ENCODE measurements at regions not wholly inside any gene's neighbourhood (a gene's known extent, or its start where the extent isn't known, plus 50 kb on each side); places are given as distances from the start of the nearest gene placed in this dataset.

GRCh38 chr11:19598876-19599486, 113.7 kb upstream of the NAV2 start:
- DNase-seq (ENCODE audit: low spot score), result no peak
- intact Hi-C loops (cut with DNase I), result loop anchor here (5.0 kb wide), 1 partner anchor 42 kb away; no protein-coding TSS in a partner anchor

DNA sequence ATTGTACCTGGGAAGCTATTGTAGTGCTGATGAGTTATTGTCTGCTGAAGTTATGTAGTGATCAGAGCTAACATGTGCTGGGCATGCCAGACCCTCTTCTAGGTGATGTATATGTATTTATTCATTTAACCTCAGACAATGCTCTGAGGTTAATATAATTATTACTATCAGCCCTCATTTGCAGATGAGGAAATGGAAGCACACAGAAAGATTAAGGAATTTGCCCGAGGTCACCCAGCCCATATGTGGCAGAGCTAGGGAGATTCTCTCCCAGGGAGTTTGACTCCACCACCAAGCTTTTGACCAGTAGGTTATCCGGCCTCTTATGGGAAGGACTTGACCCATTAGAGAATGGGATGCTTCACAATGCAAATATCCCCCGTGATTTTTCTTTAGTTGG, 114.2 kb upstream of the NAV2 start:
- intact Hi-C loops (cut with DNase I), result loop anchor here (5.0 kb wide), 1 partner anchor 41 kb away; no protein-coding TSS in a partner anchor
- no peak for DNase-seq (ENCODE audit: low spot score)

- intact Hi-C loops (cut with DNase I), result loop anchor here (5.0 kb wide), 1 partner anchor 41 kb away; no protein-coding TSS in a partner anchor
- no peak for DNase-seq (ENCODE audit: low spot score)
These were observed 114.8 kb upstream of the NAV2 start for GRCh38 chr11:19597876-19598275.

- no peak for DNase-seq (ENCODE audit: low spot score)
- intact Hi-C loops (cut with DNase I), result loop anchor here (5.0 kb wide), 1 partner anchor 40 kb away; no protein-coding TSS in a partner anchor
These were observed 115.4 kb upstream of the NAV2 start for GRCh38 chr11:19597206-19597605.

DNA sequence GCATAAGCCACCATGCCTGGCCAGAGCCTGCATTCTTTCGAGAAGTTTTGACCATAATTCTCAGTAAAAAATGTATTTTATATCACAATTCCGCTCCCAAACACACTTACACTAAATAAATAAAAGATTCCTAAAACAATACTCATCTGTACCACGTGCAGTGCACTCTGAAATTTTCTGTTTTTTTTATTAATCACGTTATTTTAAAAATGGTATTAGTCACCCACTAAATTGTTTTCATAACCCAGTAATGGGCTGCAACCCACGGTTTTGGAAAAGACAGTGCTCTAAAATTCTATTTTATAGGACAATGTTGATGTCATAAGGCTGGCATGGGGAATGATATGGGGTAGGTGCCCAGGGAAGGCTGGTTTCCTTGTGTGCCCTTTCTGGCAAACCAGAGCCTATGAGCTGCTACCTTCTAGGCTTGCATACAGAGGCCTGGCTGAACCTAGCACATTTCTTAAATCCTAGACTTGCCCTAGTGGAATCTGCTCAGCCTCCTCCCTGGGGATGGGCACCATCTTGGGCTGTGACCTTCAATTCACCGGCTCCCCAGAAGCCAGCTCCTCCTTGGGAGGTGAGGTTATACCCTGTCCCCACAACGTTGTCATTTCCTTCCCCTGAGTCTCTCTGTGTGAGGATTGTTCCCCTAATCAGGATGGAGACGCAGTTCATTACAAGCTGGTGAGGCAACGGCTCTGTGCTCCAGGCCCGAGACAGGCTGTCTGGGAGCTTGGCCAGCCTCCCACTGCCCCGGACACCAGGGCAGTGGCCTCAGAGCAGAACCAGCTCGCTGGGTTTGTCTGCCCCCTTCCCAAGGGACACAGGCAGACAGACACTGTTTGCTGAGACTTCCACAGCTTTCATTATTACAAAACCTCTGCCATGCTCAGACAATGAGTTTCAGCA, 116.5 kb upstream of the NAV2 start:
- intact Hi-C loops (cut with DNase I), result loop anchor here (5.0 kb wide), 1 partner anchor 39 kb away; no protein-coding TSS in a partner anchor
- DNase-seq (ENCODE audit: low spot score), result no peak

GRCh38 chr11:19595499-19595839, 117.2 kb upstream of the NAV2 start:
- intact Hi-C loops (cut with DNase I), result loop anchor here (5.0 kb wide), 1 partner anchor 38 kb away; no protein-coding TSS in a partner anchor
- no peak for DNase-seq (ENCODE audit: low spot score)

DNA sequence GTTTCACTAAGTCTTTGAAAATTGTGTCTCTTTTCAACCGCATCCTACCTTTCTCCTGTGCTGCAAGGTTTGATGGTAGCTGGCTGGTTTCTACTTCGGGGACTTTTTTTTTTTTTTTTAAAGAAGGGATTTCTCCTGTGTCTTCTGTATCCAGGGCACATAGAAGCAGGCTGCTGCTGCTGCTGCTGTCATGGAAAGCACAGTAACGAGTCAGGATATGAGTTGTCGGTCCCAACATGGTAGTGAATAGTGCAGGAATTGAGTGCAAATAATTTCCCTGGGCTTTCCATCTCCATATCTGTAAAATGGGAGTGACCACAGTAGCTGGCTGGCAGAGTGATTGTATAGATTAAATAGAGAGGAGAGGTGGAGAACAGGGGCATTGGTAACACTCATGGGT, 118.3 kb upstream of the NAV2 start:
- DNase-seq (ENCODE audit: low spot score), result no peak
- intact Hi-C loops (cut with DNase I), result no loop called here

DNA sequence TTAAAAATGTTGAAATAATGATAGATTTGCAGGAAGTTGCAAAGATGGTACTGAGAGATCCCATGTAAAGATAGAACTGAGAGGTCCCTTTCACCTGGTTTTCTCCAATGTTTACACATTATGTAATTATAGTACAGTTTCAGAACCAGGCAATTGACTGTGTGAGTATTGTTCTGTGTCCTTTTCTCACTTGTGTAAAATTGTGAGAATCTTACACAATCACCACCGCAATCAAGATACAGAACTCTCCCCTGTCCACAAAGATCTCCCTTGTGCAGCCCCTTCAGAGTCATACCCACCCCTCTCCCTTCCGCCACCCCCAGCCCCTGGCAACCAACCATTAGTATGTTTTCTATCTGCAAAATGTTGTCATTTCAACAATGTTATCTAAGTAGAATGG, 119.8 kb upstream of the NAV2 start:
- intact Hi-C loops (cut with DNase I), result no loop called here
- no peak for DNase-seq (ENCODE audit: low spot score)

DNA sequence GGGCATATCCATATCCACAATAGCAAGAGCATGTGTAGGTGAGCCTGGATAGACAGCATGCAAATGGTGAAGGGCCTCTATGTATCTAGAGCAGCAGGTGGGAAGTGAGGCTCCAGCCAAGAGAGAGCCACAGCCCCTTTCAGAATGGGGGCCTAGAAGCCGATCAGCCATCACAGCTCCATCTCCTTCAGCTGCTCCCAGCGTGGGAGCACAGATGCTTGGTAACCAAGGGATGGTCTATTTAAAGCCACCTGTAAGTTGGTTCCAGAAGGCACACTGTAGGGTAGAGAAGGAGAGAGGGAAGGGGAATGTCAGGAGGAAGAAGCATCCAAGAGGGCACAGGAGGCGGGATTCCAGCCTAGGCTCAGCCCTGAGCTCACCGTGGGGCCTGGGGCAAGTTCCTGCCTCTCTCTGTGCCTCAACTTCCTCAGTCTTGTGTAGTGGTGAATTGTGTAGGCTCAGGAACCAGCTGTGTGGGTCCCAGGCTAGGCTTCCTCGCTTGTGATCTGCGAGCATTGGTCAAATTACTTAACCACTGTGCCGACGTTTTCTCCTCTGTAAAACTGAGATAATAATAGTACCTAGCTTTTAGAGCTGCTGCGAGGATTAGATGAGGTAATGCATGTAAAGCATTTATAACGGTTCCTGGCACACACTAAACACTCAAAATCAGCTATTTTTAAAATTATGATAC, 122.9 kb upstream of the NAV2 start:
- DNase-seq (ENCODE audit: low spot score), result no peak
- intact Hi-C loops (cut with DNase I), result no loop called here

DNA sequence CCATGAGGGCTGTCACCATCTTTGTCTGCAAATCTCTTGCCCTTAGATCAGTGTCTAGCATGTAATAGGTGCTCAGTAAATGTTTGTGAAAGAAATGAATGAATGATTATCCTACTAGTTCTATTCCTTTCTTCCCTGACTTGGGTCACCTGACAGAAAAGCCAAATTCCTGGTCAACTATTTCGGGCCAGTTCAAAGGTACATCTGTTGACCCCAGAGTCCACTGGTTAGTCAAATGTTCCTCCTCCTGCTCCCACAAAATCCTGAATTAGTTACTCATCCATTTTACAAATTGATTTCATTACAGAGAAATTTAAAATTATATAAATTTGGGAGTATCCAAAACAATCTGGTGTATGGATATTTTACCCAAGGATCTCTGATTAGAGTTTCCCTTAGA, 124.7 kb upstream of the NAV2 start:
- no peak for DNase-seq (ENCODE audit: low spot score)
- intact Hi-C loops (cut with DNase I), result no loop called here

GRCh38 chr11:19580646-19581045, 132.0 kb upstream of the NAV2 start:
- intact Hi-C loops (cut with DNase I), result no loop called here
- no peak for DNase-seq (ENCODE audit: low spot score)

DNA sequence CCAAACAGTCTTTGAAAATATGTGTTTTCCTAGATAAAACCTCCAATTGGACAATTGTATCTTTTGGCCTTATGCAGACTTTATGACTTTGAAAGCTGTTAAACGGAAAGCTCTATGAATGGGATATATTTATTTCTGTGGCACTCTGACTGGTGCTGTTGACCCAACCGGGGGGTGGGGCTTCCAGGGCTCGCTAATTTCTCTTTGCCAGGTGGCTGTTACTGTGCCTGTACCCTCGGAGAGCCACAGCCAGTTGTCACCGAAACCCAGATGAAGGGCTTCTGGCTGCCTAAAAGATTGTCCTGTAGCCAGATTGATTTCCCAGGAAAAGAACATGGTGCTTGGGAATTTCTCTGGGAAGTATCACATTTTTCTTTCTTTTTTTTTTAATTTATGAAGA, 132.7 kb upstream of the NAV2 start:
- no peak for DNase-seq (ENCODE audit: low spot score)
- intact Hi-C loops (cut with DNase I), result loop anchor here (5.0 kb wide), 2 partner anchors 97 to 117 kb away; no protein-coding TSS in a partner anchor

- intact Hi-C loops (cut with DNase I), result loop anchor here (5.0 kb wide), 2 partner anchors 98 to 118 kb away; no protein-coding TSS in a partner anchor
- no peak for DNase-seq (ENCODE audit: low spot score)
These were observed 133.8 kb upstream of the NAV2 start for GRCh38 chr11:19578871-19579270.

- DNase-seq (ENCODE audit: low spot score), result no peak
- intact Hi-C loops (cut with DNase I), result loop anchor here (2.0 to 5.0 kb wide), 3 partner anchors 99 to 135 kb away; partner anchors contain the start of gene NAV2
These were observed 134.5 kb upstream of the NAV2 start for GRCh38 chr11:19577976-19578619.

DNA sequence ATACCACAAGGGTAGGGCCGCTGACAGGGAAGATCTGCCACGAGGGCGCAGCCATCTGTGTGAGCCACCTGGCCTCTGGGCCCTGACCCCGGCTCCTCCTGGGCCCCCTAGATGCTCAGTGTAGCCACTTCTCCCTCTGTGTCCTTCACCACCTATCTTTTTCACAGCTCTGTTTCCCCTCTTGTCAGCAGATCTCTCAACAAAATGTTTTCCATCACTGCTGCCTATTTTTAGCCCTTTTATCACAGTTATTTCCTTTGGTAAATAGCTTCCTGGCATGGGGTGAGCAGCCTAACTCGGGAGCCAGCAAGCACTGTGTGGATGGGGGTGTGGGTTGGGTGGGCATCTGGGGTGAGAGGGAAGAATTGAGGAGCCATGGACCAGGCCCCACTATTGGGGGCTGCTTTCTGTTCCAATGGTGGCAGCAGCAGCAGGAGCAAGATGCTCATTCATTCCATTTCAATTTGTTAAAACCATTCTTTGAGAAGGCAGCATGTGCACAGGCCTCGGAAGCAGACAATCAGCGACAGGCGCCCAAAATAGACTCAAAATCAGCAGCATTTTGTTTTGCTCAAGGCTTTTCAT, 135.2 kb upstream of the NAV2 start:
- no peak for DNase-seq (ENCODE audit: low spot score)
- intact Hi-C loops (cut with DNase I), result loop anchor here (2.0 to 5.0 kb wide), 3 partner anchors 100 to 135 kb away; partner anchors contain the start of gene NAV2

DNA sequence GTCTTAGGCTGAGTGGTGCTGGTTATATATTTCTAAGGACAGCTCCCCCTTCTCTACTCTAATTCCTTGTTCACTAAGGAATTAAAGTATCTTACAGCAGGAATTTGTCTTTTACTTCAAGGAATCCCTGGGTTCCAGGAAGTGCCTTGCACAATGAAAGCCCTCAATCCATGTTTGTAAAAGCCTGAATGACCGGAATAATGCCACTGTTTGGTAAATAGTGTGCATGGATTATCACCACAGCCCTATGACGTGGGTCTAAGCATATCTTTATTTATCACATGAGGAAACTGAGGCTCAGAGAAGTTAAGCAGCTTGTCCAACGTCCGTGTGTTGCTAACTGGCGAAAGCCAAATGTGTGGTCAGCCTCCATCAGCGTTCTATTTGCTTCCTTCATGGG, 135.7 kb upstream of the NAV2 start:
- intact Hi-C loops (cut with DNase I), result loop anchor here (2.0 to 5.0 kb wide), 3 partner anchors 100 to 136 kb away; partner anchors contain the start of gene NAV2
- DNase-seq (ENCODE audit: low spot score), result no peak

GRCh38 chr11:19576054-19576453, 136.6 kb upstream of the NAV2 start:
- intact Hi-C loops (cut with DNase I), result loop anchor here (2.0 to 5.0 kb wide), 3 partner anchors 101 to 137 kb away; partner anchors contain the start of gene NAV2
- no peak for DNase-seq (ENCODE audit: low spot score)

- intact Hi-C loops (cut with DNase I), result loop anchor here (5.0 kb wide), 2 partner anchors 102 to 122 kb away; no protein-coding TSS in a partner anchor
- no peak for DNase-seq (ENCODE audit: low spot score)
These were observed 137.7 kb upstream of the NAV2 start for GRCh38 chr11:19574916-19575315.

DNA sequence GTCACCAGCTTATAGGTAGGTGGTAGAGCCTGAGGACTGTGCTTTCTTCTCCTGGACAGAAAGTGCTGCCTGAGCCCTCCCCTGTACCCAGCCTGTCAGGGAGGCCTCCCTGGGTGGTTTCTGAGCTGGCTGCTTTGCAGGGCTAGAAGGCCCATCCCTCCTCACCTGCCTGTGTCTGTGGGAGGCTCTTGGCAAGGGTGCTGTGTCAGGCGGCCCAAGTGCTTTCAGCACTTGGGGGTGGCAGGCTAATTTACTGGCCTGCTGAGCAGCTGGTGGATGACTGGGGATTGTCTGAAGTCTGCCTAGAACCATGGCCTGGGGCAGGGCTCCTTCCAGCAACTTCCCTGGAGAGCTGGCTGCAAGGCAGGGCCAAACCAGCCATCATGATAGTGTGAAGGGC, 139.0 kb upstream of the NAV2 start:
- no peak for DNase-seq (ENCODE audit: low spot score)
- intact Hi-C loops (cut with DNase I), result no loop called here

Data from cardiac septum (tissue), 1 donor.